K562 (cell line): ENCODE measurements at regions not wholly inside any gene's neighbourhood (a gene's known extent, or its start where the extent isn't known, plus 50 kb on each side); places are given as distances from the start of the nearest gene placed in this dataset.
A peak's percentile ranks its signal among the peaks of the same experiment; 100 is the strongest.

Experiments
- ATAC-seq: fragments of 200-7000 bp; cut with Tn5 transposase; 3 replicates; pipeline ENCODE4 v1.9.1; 2020; ENCODE audit warnings: moderate library complexity
- BruUV-seq: library from RNA; stranded (reverse); fragments of 400-500 nt; replicated peaks from 2 replicates; lab custom pipeline; 2021; lab: Mats Ljungman, UMichigan
- CTCF ChIA-PET: fragments of 300-600 bp; formaldehyde crosslinking; extraction: SDS; loops from one replicate; lab custom pipeline; 2021; ENCODE audit warnings: low intra/inter-chr PET ratio; lab: Yijun Ruan, JAX
- POLR2A ChIA-PET: fragments of 300-600, 350-650 bp; sonication (Branson Sonifier 250); formaldehyde crosslinking; extraction: SDS; loops from one replicate; lab custom pipeline; 2021; ENCODE audit warnings: antibody characterized with exemption, inconsistent platforms; lab: Yijun Ruan, JAX
- DNase-seq, 4 experiments: peaks; one replicate each; pipeline versions ENCODE4 v3.0.0 to v3.0.0-alpha.2; 2011 to 2018; ENCODE audit warnings: low spot score in 3 of 4, mixed read lengths in 3 of 4; ENCODE audit errors: extremely low read depth in 1 of 4
- FAIRE-seq: peaks from 2 replicates; lab custom pipeline; 2011; peaks lifted over from hg19 to GRCh38; lab: Jason Lieb, UNC
- H2AFZ ChIP-seq: 2 replicates; pipeline ENCODE4 v1.6.0; 2011; ENCODE audit warnings: low read depth, low read length, control low read depth, inconsistent platforms
- H3K27ac ChIP-seq: fragments of 200-600 bp; 3 replicates; pipeline ENCODE4 v1.8.0; 2011; ENCODE audit warnings: low read depth, mild to moderate bottlenecking, control low read depth, inconsistent platforms, low read length, moderate library complexity, mixed read lengths; ENCODE audit errors: extremely low read depth
- H3K27me3 ChIP-seq, 2 experiments: fragments of 300-600 bp in 1 of 2; 2 replicates in 1 of 2; 3 replicates in 1 of 2; pipeline versions ENCODE4 v1.6.0 to v1.8.0; 2011; ENCODE audit warnings: inconsistent platforms in 2 of 2, low read length in 2 of 2, mild to moderate bottlenecking in 1 of 2, mixed read lengths in 1 of 2, moderate library complexity in 1 of 2; ENCODE audit not compliant: control insufficient read depth in 2 of 2, insufficient read depth in 2 of 2
- H3K36me3 ChIP-seq: fragments of 300-600 bp; 3 replicates; pipeline ENCODE4 v1.8.0; 2011; ENCODE audit warnings: mild to moderate bottlenecking, low read length, inconsistent platforms; ENCODE audit not compliant: control insufficient read depth, insufficient read depth
- H3K4me1 ChIP-seq, 2 experiments: fragments of 200-600 bp in 1 of 2; replicated peaks in 1 of 2; 2 replicates in 1 of 2; 3 replicates in 1 of 2; pipeline versions ENCODE4 v1.5.1 to v1.8.0; 2011; ENCODE audit warnings: inconsistent platforms in 2 of 2, low read length in 2 of 2, mild to moderate bottlenecking in 1 of 2, mixed read lengths in 1 of 2, moderate library complexity in 1 of 2; ENCODE audit not compliant: control insufficient read depth in 2 of 2, insufficient read depth in 2 of 2
- H3K4me2 ChIP-seq: 2 replicates; pipeline ENCODE4 v1.6.1; 2011; ENCODE audit warnings: low read length, control low read depth, inconsistent platforms, mixed read lengths; ENCODE audit not compliant: insufficient read depth
- H3K4me3 ChIP-seq: fragments of 200-600 bp; sonication (generic), shearing (Covaris generic); 2 replicates; pipeline ENCODE4 v1.5.1; 2016; ENCODE audit warnings: control low read depth, inconsistent platforms
- H3K79me2 ChIP-seq: fragments of 200-600 bp; 3 replicates; pipeline ENCODE4 v1.8.0; 2011; ENCODE audit warnings: low read length, inconsistent platforms; ENCODE audit not compliant: control insufficient read depth, insufficient read depth
- H3K9ac ChIP-seq, 2 experiments: 2 replicates each; pipeline versions ENCODE4 v1.6.0 to v1.6.1; 2011; ENCODE audit warnings: low read depth in 2 of 2, low read length in 2 of 2, control low read depth in 1 of 2, inconsistent platforms in 1 of 2, mild to moderate bottlenecking in 1 of 2, mixed read lengths in 1 of 2; ENCODE audit not compliant: insufficient read depth in 1 of 2
- H3K9me1 ChIP-seq: one replicate; pipeline ENCODE4 v1.6.0; 2011; ENCODE audit warnings: inconsistent platforms, mild to moderate bottlenecking, low read length, moderate library complexity; ENCODE audit not compliant: control insufficient read depth, insufficient read depth
- H3K9me3 ChIP-seq: replicated peaks from 2 replicates; pipeline ENCODE4 v1.5.1; 2011; ENCODE audit warnings: low read depth, low read length, inconsistent platforms; ENCODE audit not compliant: control insufficient read depth, insufficient read depth
- H4K20me1 ChIP-seq: replicated peaks from 2 replicates; pipeline ENCODE4 v1.6.1; 2011; ENCODE audit warnings: low read length, inconsistent platforms, mixed read lengths; ENCODE audit not compliant: control insufficient read depth, insufficient read depth
- WGBS: fragments of 100-300 bp; shearing (Covaris generic); methylation state at CpG from one replicate; pipeline ENCODE4 v1.1.6; 2016; ENCODE audit warnings: low coverage, mixed read lengths; ENCODE audit not compliant: insufficient coverage; ENCODE audit errors: missing lambda C conversion rate; 5-methylcytosine and 5-hydroxymethylcytosine counted together
- in situ Hi-C: fragments of 300-500 bp; cut with MboI; formaldehyde crosslinking; loops from 4 replicates; pipeline ENCODE4 v1.15.0; 2018; ENCODE audit warnings: inconsistent platforms, mixed read lengths
- intact Hi-C: fragments of 100-400 bp; cut with micrococcal nuclease; formaldehyde crosslinking; loops from 2 replicates; pipeline ENCODE4 v1.14.2; 2022
- TF ChIP-seq, protein P1 (sequence below): fragments of 450-650 bp; IDR thresholded peaks from 2 replicates; pipeline ENCODE4 v1.6.1; 2016
- TF ChIP-seq, protein P2 (sequence below): fragments of 250-450 bp; sonication (Bioruptor Pico); IDR thresholded peaks from 2 replicates; pipeline ENCODE4 v1.4.0; 2020; ENCODE audit warnings: mild to moderate bottlenecking, moderate library complexity, borderline replicate concordance

DNA sequence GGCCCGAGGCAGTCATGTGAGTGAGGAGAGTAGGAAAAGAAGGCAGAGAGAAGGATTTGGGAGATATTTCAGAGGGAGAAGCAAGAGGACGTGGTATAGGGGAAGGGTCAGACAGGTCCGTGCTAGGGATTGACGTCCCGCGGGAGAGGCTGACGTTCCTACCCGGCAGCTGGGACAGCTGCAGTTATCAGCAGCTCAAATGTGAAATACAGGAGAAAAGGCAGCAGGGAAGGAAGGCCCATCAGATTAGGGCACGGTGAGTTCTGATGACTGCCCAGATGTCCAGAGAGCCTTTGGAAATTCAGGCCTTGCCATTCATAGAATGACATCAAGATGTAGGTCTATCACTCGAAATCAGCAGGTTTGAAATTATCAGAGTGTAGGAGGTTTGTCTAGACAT, 88.4 kb downstream of the IRS2 start:
- Histone ChIP-seq H3K4me1 (peaks cover 7 to 42% of the 10 kb centered on the region in 2 experiments; a peak in 4 of 5 replicates), H3K4me2 (no peak overlapping the region; the same call in 1 of the 2 replicates), H3K9me1 (no peaks in the 10 kb centered on the region), H3K27ac (no peak overlapping the region), H3K27me3 (no peaks in the 10 kb centered on the region), H4K20me1 (no peaks in the 10 kb centered on the region; the same call in 1 of the 2 replicates), H3K36me3 (no peaks in the 10 kb centered on the region), H3K9ac (no peak overlapping the region), H2AFZ (peak overlapping the region; percentile 78), H3K79me2 (no peaks in the 10 kb centered on the region), H3K9me3 (no peaks in the 10 kb centered on the region), H3K4me3 (no peak overlapping the region)
- intact Hi-C loops (no loop called here), in situ Hi-C loops (no loop called here)
- DNase-seq (peak in 1 of 4 experiments; percentile 21), FAIRE-seq (no peak), ATAC-seq (peak; percentile 7; the same call in 1 of the 3 replicates)
- TF ChIP-seq, protein P1, sequence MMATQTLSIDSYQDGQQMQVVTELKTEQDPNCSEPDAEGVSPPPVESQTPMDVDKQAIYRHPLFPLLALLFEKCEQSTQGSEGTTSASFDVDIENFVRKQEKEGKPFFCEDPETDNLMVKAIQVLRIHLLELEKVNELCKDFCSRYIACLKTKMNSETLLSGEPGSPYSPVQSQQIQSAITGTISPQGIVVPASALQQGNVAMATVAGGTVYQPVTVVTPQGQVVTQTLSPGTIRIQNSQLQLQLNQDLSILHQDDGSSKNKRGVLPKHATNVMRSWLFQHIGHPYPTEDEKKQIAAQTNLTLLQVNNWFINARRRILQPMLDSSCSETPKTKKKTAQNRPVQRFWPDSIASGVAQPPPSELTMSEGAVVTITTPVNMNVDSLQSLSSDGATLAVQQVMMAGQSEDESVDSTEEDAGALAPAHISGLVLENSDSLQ: 0 out of 2 replicates have a peak, but pooled peaks have one; percentile 19
- TF ChIP-seq, protein P2, sequence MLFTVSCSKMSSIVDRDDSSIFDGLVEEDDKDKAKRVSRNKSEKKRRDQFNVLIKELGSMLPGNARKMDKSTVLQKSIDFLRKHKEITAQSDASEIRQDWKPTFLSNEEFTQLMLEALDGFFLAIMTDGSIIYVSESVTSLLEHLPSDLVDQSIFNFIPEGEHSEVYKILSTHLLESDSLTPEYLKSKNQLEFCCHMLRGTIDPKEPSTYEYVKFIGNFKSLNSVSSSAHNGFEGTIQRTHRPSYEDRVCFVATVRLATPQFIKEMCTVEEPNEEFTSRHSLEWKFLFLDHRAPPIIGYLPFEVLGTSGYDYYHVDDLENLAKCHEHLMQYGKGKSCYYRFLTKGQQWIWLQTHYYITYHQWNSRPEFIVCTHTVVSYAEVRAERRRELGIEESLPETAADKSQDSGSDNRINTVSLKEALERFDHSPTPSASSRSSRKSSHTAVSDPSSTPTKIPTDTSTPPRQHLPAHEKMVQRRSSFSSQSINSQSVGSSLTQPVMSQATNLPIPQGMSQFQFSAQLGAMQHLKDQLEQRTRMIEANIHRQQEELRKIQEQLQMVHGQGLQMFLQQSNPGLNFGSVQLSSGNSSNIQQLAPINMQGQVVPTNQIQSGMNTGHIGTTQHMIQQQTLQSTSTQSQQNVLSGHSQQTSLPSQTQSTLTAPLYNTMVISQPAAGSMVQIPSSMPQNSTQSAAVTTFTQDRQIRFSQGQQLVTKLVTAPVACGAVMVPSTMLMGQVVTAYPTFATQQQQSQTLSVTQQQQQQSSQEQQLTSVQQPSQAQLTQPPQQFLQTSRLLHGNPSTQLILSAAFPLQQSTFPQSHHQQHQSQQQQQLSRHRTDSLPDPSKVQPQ (CRISPR knock-in tag): no peak
- CTCF ChIA-PET: interaction anchor here (0.9 kb wide), 1 partner anchor 9 kb away, joined by 3 read pairs; no protein-coding TSS in a partner anchor
- BruUV-seq: no TSS peak
- WGBS: 12% methylated on average over 9 of the region's 10 CpGs
- POLR2A ChIA-PET: interaction anchor here (1.1 kb wide), 1 partner anchor 9 kb away, joined by 5 read pairs; no protein-coding TSS in a partner anchor
